ENCODE measurements at regions not wholly inside any gene's neighbourhood (a gene's known extent, or its start where the extent isn't known, plus 50 kb on each side); places are given as distances from the start of the nearest gene placed in this dataset.

- no TSS peak for BruUV-seq (replicated peaks)
- H3K9ac ChIP-seq (replicated peaks; ENCODE audit: extremely low read depth, insufficient read depth, low read length), result no peak overlapping the region
- no peaks in the 10 kb centered on the region for H3K9me1 ChIP-seq (replicated peaks; ENCODE audit: control insufficient read depth, extremely low read depth, insufficient read depth, low read length)
- DNase-seq (ENCODE audit: low read depth, low spot score) (no peak), FAIRE-seq (no peak)
- H3K79me2 ChIP-seq (ENCODE audit: control insufficient read depth, insufficient read depth, low read length), result no peaks in the 10 kb centered on the region
- no peak overlapping the region for H3K4me3 ChIP-seq (replicated peaks in 1 of 3; ENCODE audit: insufficient read depth in 1 of 3, low read depth in 1 of 3, low read length in 3 of 3)
- no peaks in the 10 kb centered on the region for H3K27me3 ChIP-seq (ENCODE audit: control insufficient read depth in 2 of 2, insufficient read depth in 2 of 2, low read length in 2 of 2)
- dilution Hi-C loops (cut with MboI; ENCODE audit: extremely low pct_ligation_motif_present, low sequenced_read_pairs), result no loop called here
- ChIA-PET POLR2A (no interaction called here), CTCF (interaction anchor here (0.7 kb wide), 1 partner anchor 1024 kb away, joined by 3 read pairs; no protein-coding TSS in a partner anchor)
- no peaks in the 10 kb centered on the region for H3K4me1 ChIP-seq (ENCODE audit: control insufficient read depth, extremely low read depth, insufficient read depth, low read length)
- TF ChIP-seq EZH2 (IDR thresholded peaks at IDR 0.05; ENCODE audit: borderline replicate concordance, low read depth, low read length, severe bottlenecking) (no peak), MYC (IDR thresholded peaks at IDR 0.05; ENCODE audit: low read depth, low read length) (no peak), GATA2 (IDR thresholded peaks at IDR 0.05; ENCODE audit: insufficient read depth, insufficient read length, low read depth, low read length) (no peak), FOS (IDR thresholded peaks at IDR 0.05; ENCODE audit: borderline replicate concordance, insufficient read depth, low read length) (no peak), POLR2A (IDR thresholded peaks at IDR 0.05; ENCODE audit: low read depth, low read length) (no peak), POLR2AphosphoS5 (IDR thresholded peaks at IDR 0.05; ENCODE audit: insufficient read depth, low read depth, low read length) (no peak), MAX (IDR thresholded peaks at IDR 0.05; ENCODE audit: insufficient read depth, insufficient read length) (no peak), JUN (IDR thresholded peaks at IDR 0.05; ENCODE audit: borderline replicate concordance, insufficient read depth, insufficient read length, low read depth) (no peak), CTCF (IDR thresholded peaks at IDR 0.05; ENCODE audit: extremely low read depth in 1 of 2, insufficient read depth in 1 of 2, low read depth in 1 of 2, low read length in 2 of 2) (no peak)
- H2AFZ ChIP-seq (ENCODE audit: low read depth, low read length), result no peak overlapping the region
- H4K20me1 ChIP-seq (replicated peaks; ENCODE audit: control insufficient read depth, extremely low read depth, insufficient read depth, low read length), result no peaks in the 10 kb centered on the region
- H3K36me3 ChIP-seq (ENCODE audit: control insufficient read depth in 2 of 2, extremely low read depth in 1 of 2, insufficient read depth in 2 of 2, low read length in 2 of 2), result no peaks in the 10 kb centered on the region
- no peaks in the 10 kb centered on the region for H3K9me3 ChIP-seq (replicated peaks; ENCODE audit: control insufficient read depth, insufficient read depth, low read length)
- H3K27ac ChIP-seq (ENCODE audit: insufficient read depth, low read depth, low read length), result no peak overlapping the region
- intact Hi-C loops (cut with micrococcal nuclease), result no loop called here
- H3K4me2 ChIP-seq (ENCODE audit: insufficient read depth, low read length), result no peak overlapping the region
Measured at GRCh38 chr16:9177861-9178260, 86.4 kb downstream of the HAPSTR1 start.
